GM19193 (cell line): ENCODE measurements at regions not wholly inside any gene's neighbourhood (a gene's known extent, or its start where the extent isn't known, plus 50 kb on each side); places are given as distances from the start of the nearest gene placed in this dataset.

Experiments
- POLR2A ChIP-seq: IDR thresholded peaks from 4 replicates; pipeline ENCODE4 v1.6.1; 2011; ENCODE audit not compliant: insufficient read depth, insufficient read length; ENCODE audit errors: extremely low read depth

GRCh38 chr2:128368437-128369107 lies 49.9 kb upstream of the HS6ST1 start:
- no peak for TF ChIP-seq POLR2A

- TF ChIP-seq POLR2A = no peak
Measured at GRCh38 chr2:128369108-128369555, 50.5 kb upstream of the HS6ST1 start.

DNA sequence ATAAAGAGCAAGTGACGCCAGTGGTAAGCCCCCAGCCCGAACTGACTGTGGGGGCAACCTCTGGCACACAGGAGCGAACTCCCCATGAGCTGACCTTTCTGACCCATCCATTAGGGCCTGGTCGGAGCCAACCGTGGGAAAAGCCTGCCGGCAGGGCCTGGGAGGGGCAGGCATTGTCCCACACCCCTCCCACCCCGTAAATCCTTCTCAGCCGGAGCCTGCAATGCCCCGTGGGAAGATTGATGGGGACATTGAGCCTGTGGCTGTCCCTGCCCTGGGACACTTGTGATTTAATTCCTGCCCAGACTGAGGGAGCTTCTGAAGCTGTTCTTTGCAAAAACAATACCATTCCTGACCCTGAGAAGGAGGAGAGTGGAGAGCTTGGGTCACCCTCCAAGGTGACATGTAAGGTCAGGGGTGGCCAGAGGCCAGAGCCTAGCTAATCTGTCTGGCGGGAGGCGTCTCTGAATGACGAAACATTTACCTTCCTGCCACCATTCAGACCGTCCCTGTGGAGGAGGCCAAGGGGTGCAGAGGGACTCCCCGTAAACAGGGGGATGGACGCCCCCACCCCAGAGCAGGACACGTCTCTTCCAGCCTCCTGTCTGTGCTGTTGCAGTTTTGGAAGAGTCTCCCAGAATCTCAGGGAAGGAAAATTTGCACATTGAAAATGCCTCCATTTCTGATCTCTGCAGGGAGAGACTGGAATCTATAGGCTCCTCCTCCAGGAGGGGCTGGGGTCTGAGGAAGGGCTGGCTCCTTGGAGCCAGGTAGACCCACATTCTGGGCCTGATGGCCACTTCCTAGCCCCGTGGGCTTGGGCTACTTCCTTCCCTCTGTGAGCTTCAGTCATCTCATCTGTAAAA lies 51.2 kb upstream of the HS6ST1 start:
- TF ChIP-seq POLR2A = no peak

DNA sequence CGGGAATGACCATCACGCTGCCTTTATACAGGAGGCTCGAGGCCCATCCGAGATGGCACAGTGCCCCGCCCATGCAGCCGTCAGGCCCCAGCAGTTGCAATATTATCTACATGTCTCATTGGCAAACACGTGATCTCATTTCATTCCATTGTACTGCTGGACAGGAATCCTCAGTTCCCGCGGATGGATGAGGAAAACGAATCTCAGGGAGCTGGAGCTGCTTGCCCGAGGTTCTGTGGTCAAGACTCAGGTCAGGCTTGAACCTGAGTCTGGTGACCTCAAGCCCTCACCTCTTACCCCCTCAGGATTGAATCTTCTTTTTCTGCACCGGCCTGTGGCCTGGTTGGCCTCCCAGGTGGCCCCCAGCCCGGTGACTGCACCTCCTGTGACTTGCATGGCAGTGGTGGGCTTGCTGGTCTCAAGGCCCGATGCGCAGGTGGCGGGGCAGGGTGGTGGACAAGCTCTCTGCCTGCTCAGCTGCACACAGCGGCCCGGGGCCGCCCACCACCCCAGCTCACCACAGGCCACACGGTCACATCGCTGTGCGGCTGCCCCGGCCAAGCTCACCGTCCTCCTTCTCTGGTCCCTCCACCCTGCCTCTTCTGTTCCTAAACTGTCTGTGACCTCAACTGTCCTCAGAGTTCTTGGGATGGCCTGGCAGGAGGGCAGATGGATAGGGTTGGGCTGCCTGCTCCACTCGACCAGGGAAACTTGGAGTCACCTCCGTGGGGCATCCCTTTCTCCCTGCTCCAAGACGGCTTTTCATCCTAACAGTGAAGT lies 52.0 kb upstream of the HS6ST1 start:
- TF ChIP-seq POLR2A = no peak

GRCh38 chr2:128371248-128371630 lies 52.6 kb upstream of the HS6ST1 start:
- no peak for TF ChIP-seq POLR2A

DNA sequence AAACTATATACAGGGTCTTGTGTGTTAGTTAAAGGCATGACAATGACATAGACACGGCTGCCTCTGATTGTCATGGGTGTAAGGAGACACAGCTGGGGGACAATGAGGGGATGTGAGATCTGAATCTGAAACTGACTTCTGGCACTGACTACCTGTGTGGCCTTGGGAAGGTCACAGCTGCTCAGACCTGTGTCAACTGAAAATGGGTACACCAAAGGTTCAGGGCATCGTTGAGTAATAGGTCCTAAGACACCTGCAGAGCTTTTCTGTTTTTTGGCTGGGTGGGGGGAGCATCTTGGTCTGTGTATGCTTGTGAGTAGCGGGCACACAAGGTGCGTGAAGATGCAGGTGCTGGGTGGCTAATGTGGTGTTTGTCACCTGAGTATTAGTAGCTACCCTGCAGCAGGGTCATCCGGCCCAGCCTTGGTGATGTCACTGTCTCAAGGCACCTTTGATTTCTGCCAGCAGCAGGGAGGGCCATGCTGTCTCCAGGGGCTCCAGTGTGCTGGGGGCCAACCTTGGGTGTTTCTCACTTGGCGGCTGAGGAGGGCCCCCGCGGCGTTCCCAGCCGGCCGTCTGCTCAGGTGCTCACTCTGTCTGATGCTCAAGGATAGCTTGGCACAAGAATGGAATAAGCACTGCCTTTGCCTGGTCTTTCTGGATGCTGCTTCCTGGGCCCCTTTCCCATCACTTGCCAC lies 53.1 kb upstream of the HS6ST1 start:
- TF ChIP-seq POLR2A = no peak

GRCh38 chr2:128372621-128373341 lies 54.1 kb upstream of the HS6ST1 start:
- no peak for TF ChIP-seq POLR2A

- no peak for TF ChIP-seq POLR2A
Measured at GRCh38 chr2:128373451-128374000, 54.9 kb upstream of the HS6ST1 start.

- TF ChIP-seq POLR2A = no peak
Measured at GRCh38 chr2:128374001-128374710, 55.5 kb upstream of the HS6ST1 start.

- TF ChIP-seq POLR2A = no peak
Measured at GRCh38 chr2:128374711-128375413, 56.2 kb upstream of the HS6ST1 start.

GRCh38 chr2:128375454-128375853 lies 56.8 kb upstream of the HS6ST1 start:
- TF ChIP-seq POLR2A = no peak

- TF ChIP-seq POLR2A = no peak
Measured at GRCh38 chr2:128376241-128377041, 57.8 kb upstream of the HS6ST1 start.
